Upper lobe of left lung (tissue), 4 donors: ENCODE measurements at regions not wholly inside any gene's neighbourhood (a gene's known extent, or its start where the extent isn't known, plus 50 kb on each side); places are given as distances from the start of the nearest gene placed in this dataset.

Experiments
- CTCF ChIP-seq, 6 experiments: fragments of 450-650 bp in 4 of 6; fragments of 200-600 bp in 2 of 6; sonication (generic) in 2 of 6; IDR thresholded peaks; one replicate each; pipeline ENCODE4 v1.5.1; 2016 to 2019; ENCODE audit warnings: antibody characterized with exemption in 6 of 6
- EP300 ChIP-seq, 4 donors: sonication (generic); formaldehyde crosslinking; IDR thresholded peaks; one replicate each; pipeline ENCODE4 v1.5.1; 2017; ENCODE audit warnings: antibody characterized with exemption in 4 of 4, control low read depth in 2 of 4
- POLR2A ChIP-seq, 4 donors: fragments of 450-650 bp; IDR thresholded peaks; one replicate each; pipeline ENCODE4 v1.5.1; 2016 to 2017; ENCODE audit warnings: antibody characterized with exemption in 4 of 4, mild to moderate bottlenecking in 2 of 4
- POLR2AphosphoS5 ChIP-seq, 2 donors: sonication (generic); formaldehyde crosslinking; IDR thresholded peaks; one replicate each; pipeline ENCODE4 v1.5.1; 2017; ENCODE audit warnings: antibody characterized with exemption in 2 of 2

DNA sequence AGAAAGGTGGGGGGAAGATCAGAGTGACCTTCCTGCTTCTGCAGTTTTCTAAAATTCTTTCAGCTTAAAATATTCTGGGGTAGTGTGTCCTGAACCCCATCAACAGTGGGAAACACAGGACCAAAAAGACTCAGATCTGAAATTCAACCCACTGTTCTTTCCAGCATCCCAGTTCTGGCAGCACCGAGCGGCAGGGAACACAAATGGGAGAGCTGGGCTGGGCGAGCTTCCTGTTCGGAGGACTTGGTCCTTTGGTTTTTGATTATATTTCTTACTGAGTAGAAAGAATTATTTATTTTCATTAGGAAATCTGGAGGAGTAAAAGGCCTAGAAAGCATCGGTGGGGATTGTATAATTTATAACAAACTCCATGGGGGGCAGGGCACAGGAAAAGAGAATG lies 239.1 kb downstream of the COG6 start:
- no peak for TF ChIP-seq CTCF (IDR thresholded peaks at IDR 0.05)
- TF ChIP-seq POLR2A (IDR thresholded peaks at IDR 0.05), result no peak
- no peak for TF ChIP-seq POLR2AphosphoS5 (IDR thresholded peaks at IDR 0.05)
- TF ChIP-seq EP300 (IDR thresholded peaks at IDR 0.05), result no peak
